ENCODE measurements at regions not wholly inside any gene's neighbourhood (a gene's known extent, or its start where the extent isn't known, plus 50 kb on each side); places are given as distances from the start of the nearest gene placed in this dataset.

DNA sequence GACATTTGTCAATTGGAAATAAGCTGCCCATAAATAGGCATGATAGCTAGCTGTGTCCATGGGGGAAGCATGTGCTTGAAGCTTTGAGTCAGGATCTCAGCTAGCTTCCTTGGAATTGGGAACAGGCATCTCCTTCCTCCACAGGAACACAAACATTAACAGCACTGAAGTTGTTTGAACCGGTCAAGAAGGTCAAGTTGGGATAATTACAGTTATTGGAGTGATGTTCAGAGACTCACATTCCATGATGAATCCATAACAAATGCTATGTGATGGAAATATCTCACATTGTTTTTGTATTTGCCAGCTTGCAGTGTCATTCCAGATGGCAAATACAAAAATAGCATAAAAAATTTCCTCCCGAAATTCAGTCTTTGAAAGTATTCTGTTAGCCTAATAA is 347.6 kb upstream of the SMIM21 start:
- H3K27me3 Mint-ChIP-seq, result no peaks in the 10 kb centered on the region
- H3K36me3 Mint-ChIP-seq (ENCODE audit: low read depth), result no peaks in the 10 kb centered on the region
- no peak overlapping the region for H3K4me3 Mint-ChIP-seq
- intact Hi-C loops (cut with micrococcal nuclease), result no loop called here
- H3K9me3 Mint-ChIP-seq, result no peaks in the 10 kb centered on the region
- H3K4me1 Mint-ChIP-seq (ENCODE audit: low read depth), result no peaks in the 10 kb centered on the region
- no peak overlapping the region for H3K27ac Mint-ChIP-seq

GRCh38 chr18:75773618-75774017 is 346.1 kb upstream of the SMIM21 start:
- intact Hi-C loops (cut with micrococcal nuclease), result no loop called here
- Mint-ChIP-seq H3K36me3 (ENCODE audit: low read depth) (no peaks in the 10 kb centered on the region), H3K4me3 (no peak overlapping the region), H3K4me1 (ENCODE audit: low read depth) (no peaks in the 10 kb centered on the region), H3K9me3 (no peaks in the 10 kb centered on the region), H3K27ac (no peak overlapping the region), H3K27me3 (no peaks in the 10 kb centered on the region)

GRCh38 chr18:75762758-75763157 is 335.3 kb upstream of the SMIM21 start:
- Mint-ChIP-seq H3K4me3 (no peak overlapping the region), H3K27me3 (no peaks in the 10 kb centered on the region), H3K36me3 (ENCODE audit: low read depth) (no peaks in the 10 kb centered on the region), H3K9me3 (no peaks in the 10 kb centered on the region), H3K4me1 (ENCODE audit: low read depth) (no peaks in the 10 kb centered on the region), H3K27ac (no peak overlapping the region)
- intact Hi-C loops (cut with micrococcal nuclease), result no loop called here

DNA sequence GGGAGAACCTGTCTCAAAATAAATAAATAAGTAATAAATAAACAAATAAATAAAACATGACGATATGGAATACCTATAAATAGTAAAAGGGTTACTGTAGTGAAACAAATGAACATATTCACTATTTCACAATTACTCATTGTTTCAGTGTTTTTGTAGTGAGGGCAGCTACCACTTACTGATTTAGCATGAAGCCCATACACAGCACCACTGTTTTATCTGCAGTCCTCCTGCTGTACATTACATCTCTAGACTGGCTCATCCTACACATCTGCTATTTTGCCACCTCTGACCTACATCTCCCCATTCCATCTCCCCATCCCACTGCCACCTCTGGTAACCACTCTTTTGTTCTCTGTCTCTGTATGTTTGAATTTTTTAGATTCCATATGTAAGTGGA is 332.7 kb upstream of the SMIM21 start:
- Mint-ChIP-seq H3K4me3 (no peak overlapping the region), H3K9me3 (no peaks in the 10 kb centered on the region), H3K27ac (no peak overlapping the region), H3K27me3 (no peaks in the 10 kb centered on the region), H3K36me3 (ENCODE audit: low read depth) (no peaks in the 10 kb centered on the region), H3K4me1 (ENCODE audit: low read depth) (no peaks in the 10 kb centered on the region)
- intact Hi-C loops (cut with micrococcal nuclease), result no loop called here

GRCh38 chr18:75757951-75758350 is 330.4 kb upstream of the SMIM21 start:
- Mint-ChIP-seq H3K36me3 (ENCODE audit: low read depth) (no peaks in the 10 kb centered on the region), H3K4me1 (ENCODE audit: low read depth) (no peaks in the 10 kb centered on the region), H3K9me3 (no peaks in the 10 kb centered on the region), H3K27ac (no peak overlapping the region), H3K27me3 (no peaks in the 10 kb centered on the region), H3K4me3 (no peak overlapping the region)
- intact Hi-C loops (cut with micrococcal nuclease), result no loop called here

GRCh38 chr18:75754433-75754832 is 326.9 kb upstream of the SMIM21 start:
- Mint-ChIP-seq H3K27ac (no peak overlapping the region), H3K4me3 (no peak overlapping the region), H3K36me3 (ENCODE audit: low read depth) (no peaks in the 10 kb centered on the region), H3K27me3 (no peaks in the 10 kb centered on the region), H3K4me1 (ENCODE audit: low read depth) (no peaks in the 10 kb centered on the region), H3K9me3 (no peaks in the 10 kb centered on the region)
- intact Hi-C loops (cut with micrococcal nuclease), result no loop called here

DNA sequence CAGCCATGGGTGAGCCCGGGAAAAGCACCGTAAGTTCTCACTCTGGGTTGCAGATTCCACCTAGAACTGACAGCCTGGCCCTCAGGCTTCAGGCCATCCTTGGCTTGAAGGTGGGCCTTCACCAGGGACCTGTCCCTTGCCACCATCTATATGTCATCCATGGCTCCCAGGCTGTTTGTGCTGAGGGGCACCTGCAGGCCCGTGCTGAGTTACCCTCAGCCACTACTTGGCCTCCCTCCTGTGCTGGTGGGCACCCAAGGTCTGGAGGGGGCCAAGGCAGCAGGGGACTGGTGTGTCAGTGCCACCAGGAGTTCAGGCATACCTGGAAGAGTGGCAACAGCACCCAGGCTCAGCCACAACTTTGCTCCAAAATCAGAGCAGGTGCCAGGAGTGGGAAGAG is 326.2 kb upstream of the SMIM21 start:
- Mint-ChIP-seq H3K36me3 (ENCODE audit: low read depth) (no peaks in the 10 kb centered on the region), H3K27ac (no peak overlapping the region), H3K4me1 (ENCODE audit: low read depth) (no peaks in the 10 kb centered on the region), H3K9me3 (no peaks in the 10 kb centered on the region), H3K27me3 (no peaks in the 10 kb centered on the region), H3K4me3 (no peak overlapping the region)
- intact Hi-C loops (cut with micrococcal nuclease), result no loop called here

DNA sequence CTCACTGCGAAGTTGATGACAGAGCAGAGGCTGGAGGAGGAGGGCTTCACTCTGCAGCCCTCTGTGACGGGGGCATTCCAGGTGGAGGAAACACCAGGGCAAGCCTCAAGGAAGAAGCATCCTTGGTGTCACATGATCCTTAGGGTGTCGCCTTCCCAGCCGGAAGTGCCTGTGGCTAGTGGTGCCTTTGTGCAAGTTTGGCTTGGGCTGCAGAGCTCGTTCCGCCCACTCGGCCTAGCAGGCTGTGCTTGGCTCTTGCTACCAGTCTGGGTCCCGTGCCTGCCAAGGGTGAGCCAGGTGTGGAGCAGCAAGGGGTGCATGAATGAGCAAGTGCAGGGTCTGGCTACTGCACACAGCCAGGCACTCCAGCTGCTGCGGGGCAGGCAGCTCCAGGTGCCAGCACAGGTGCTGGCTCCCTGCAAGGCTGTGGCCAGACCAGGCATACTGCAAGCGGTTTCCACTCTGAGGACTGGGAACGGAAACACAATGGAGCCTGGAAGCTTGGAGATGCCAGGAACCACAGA is 325.3 kb upstream of the SMIM21 start:
- Mint-ChIP-seq H3K9me3 (no peaks in the 10 kb centered on the region), H3K27ac (no peak overlapping the region), H3K4me3 (no peak overlapping the region), H3K4me1 (ENCODE audit: low read depth) (no peaks in the 10 kb centered on the region), H3K27me3 (no peaks in the 10 kb centered on the region), H3K36me3 (ENCODE audit: low read depth) (no peaks in the 10 kb centered on the region)
- intact Hi-C loops (cut with micrococcal nuclease), result no loop called here

GRCh38 chr18:75745147-75745546 is 317.6 kb upstream of the SMIM21 start:
- intact Hi-C loops (cut with micrococcal nuclease), result no loop called here
- no peak overlapping the region for H3K4me3 Mint-ChIP-seq
- H3K9me3 Mint-ChIP-seq, result no peaks in the 10 kb centered on the region
- H3K27ac Mint-ChIP-seq, result no peak overlapping the region
- H3K4me1 Mint-ChIP-seq (ENCODE audit: low read depth), result no peaks in the 10 kb centered on the region
- no peaks in the 10 kb centered on the region for H3K27me3 Mint-ChIP-seq
- no peaks in the 10 kb centered on the region for H3K36me3 Mint-ChIP-seq (ENCODE audit: low read depth)

- intact Hi-C loops (cut with micrococcal nuclease), result no loop called here
- H3K36me3 Mint-ChIP-seq (ENCODE audit: low read depth), result no peaks in the 10 kb centered on the region
- no peak overlapping the region for H3K27ac Mint-ChIP-seq
- H3K9me3 Mint-ChIP-seq, result no peaks in the 10 kb centered on the region
- no peaks in the 10 kb centered on the region for H3K4me1 Mint-ChIP-seq (ENCODE audit: low read depth)
- H3K4me3 Mint-ChIP-seq, result no peak overlapping the region
- no peaks in the 10 kb centered on the region for H3K27me3 Mint-ChIP-seq
Measured at GRCh38 chr18:75742516-75742915, 315.0 kb upstream of the SMIM21 start.

GRCh38 chr18:75739682-75740081 is 312.2 kb upstream of the SMIM21 start:
- no peak overlapping the region for H3K27ac Mint-ChIP-seq
- H3K9me3 Mint-ChIP-seq, result peaks cover 10% of the 10 kb centered on the region
- no peaks in the 10 kb centered on the region for H3K27me3 Mint-ChIP-seq
- no peak overlapping the region for H3K4me3 Mint-ChIP-seq
- intact Hi-C loops (cut with micrococcal nuclease), result no loop called here
- H3K4me1 Mint-ChIP-seq (ENCODE audit: low read depth), result no peaks in the 10 kb centered on the region
- no peaks in the 10 kb centered on the region for H3K36me3 Mint-ChIP-seq (ENCODE audit: low read depth)

DNA sequence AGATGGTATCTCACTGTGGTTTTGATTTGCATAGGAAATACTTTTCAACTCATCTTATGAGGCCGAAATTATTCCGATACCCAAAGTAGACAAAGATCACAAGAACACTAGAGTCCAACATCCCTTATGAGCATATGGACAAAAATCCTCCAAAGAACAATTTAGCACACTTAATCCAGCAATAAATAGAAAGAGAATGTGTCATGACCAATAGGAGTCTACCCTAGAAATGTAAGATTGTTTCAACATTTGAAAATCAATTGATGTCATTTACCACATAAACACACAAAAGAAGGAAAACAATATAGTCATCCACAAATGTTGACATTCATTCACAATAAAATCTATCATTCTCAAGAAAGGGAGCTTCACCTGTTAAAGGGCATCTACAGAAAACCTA is 307.8 kb upstream of the SMIM21 start:
- peaks cover 10% of the 10 kb centered on the region for H3K9me3 Mint-ChIP-seq
- intact Hi-C loops (cut with micrococcal nuclease), result no loop called here
- no peak overlapping the region for H3K27ac Mint-ChIP-seq

DNA sequence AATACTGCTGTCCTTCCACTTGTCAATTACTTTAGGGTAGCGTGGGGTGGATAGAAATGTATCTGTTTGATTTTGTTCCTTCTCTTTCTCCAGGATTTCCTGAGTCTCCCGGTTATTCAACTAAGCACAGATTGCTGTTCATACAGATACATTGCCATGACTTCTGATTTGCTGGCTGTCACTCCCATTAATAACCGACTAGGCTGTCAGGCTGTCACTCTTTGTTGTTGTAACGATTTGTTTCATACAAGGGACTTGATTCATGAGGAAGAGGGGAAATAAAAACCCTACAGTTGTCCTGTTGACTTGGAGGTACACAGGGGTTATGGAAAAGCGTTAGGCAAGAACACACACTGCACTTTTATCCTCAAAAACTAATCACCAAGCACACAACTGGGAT is 302.7 kb upstream of the SMIM21 start:
- H3K4me1 Mint-ChIP-seq (ENCODE audit: low read depth), result no peaks in the 10 kb centered on the region
- no peak overlapping the region for H3K27ac Mint-ChIP-seq
- H3K4me3 Mint-ChIP-seq, result no peak overlapping the region
- H3K36me3 Mint-ChIP-seq (ENCODE audit: low read depth), result no peaks in the 10 kb centered on the region
- intact Hi-C loops (cut with micrococcal nuclease), result no loop called here
- H3K27me3 Mint-ChIP-seq, result no peaks in the 10 kb centered on the region
- H3K9me3 Mint-ChIP-seq, result no peaks in the 10 kb centered on the region

More for the DNA sequence above, 307.8 kb upstream of the SMIM21 start:
- H3K4me3 Mint-ChIP-seq, result no peak overlapping the region
- no peaks in the 10 kb centered on the region for H3K4me1 Mint-ChIP-seq (ENCODE audit: low read depth)
- H3K36me3 Mint-ChIP-seq (ENCODE audit: low read depth), result no peaks in the 10 kb centered on the region
- no peaks in the 10 kb centered on the region for H3K27me3 Mint-ChIP-seq

- H3K9me3 Mint-ChIP-seq, result no peaks in the 10 kb centered on the region
- no peaks in the 10 kb centered on the region for H3K27me3 Mint-ChIP-seq
- H3K4me3 Mint-ChIP-seq, result no peak overlapping the region
- intact Hi-C loops (cut with micrococcal nuclease), result loop anchor here (5.0 kb wide), 1 partner anchor 1076 kb away; no protein-coding TSS in a partner anchor
- H3K4me1 Mint-ChIP-seq (ENCODE audit: low read depth), result no peaks in the 10 kb centered on the region
- no peaks in the 10 kb centered on the region for H3K36me3 Mint-ChIP-seq (ENCODE audit: low read depth)
- H3K27ac Mint-ChIP-seq, result no peak overlapping the region
Measured at GRCh38 chr18:75728621-75729020, 301.1 kb upstream of the SMIM21 start.

DNA sequence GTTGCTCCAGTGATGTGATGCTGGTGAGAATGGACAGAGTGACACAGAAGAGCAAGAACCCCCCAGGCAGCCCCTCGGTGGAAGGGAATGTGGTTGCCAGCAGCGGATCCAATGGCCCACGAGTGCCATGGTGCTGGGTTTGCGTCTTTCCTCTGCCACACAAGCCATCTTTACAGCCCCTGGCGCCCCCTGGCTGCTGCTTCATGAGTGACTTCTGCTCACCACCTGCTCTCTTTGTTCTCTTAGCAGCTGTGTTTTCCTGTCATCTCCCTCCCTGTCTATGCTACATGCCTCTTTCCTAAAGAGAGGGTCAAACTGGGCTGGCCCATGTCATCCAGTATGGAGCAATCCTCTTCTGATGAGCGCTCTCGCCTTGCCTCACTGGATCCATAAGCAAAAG is 300.0 kb upstream of the SMIM21 start:
- intact Hi-C loops (cut with micrococcal nuclease), result loop anchor here (5.0 kb wide), 1 partner anchor 1075 kb away; no protein-coding TSS in a partner anchor
- no peaks in the 10 kb centered on the region for H3K27me3 Mint-ChIP-seq

More for the DNA sequence above, 300.0 kb upstream of the SMIM21 start:
- Mint-ChIP-seq H3K4me3 (no peak overlapping the region), H3K4me1 (ENCODE audit: low read depth) (no peaks in the 10 kb centered on the region), H3K9me3 (no peaks in the 10 kb centered on the region), H3K27ac (no peak overlapping the region), H3K36me3 (ENCODE audit: low read depth) (no peaks in the 10 kb centered on the region)
